ENCODE measurements at regions not wholly inside any gene's neighbourhood (a gene's known extent, or its start where the extent isn't known, plus 50 kb on each side); places are given as distances from the start of the nearest gene placed in this dataset.

DNA sequence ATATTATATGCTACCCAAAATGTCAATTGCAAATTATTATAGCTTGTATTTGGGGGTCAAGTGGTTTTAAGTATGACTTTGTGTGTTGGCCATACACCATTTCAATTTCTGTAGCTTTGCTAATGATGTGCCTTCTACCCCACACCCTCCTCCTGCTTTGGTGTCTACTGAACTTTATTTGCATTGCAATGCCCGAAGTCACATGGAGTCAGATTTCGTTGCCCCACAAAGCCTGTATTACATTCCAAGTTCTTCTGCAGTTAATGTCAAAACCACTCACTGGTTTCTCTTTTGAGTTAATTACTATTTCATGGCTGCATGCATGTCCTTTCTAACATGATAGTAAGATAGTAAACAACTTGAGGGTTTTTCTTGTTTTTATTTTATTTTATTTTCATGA lies 528.9 kb downstream of the RIT2 start:
- H3K36me3 ChIP-seq (ENCODE audit: low read depth) = no peaks in the 10 kb centered on the region
- H3K27ac ChIP-seq (ENCODE audit: poor library complexity, severe bottlenecking) = no peak overlapping the region
- no peaks in the 10 kb centered on the region for H3K4me1 ChIP-seq (ENCODE audit: insufficient read depth, poor library complexity, severe bottlenecking)
- H3K4me3 ChIP-seq (ENCODE audit: severe bottlenecking) = no peak overlapping the region
- H3K9me3 ChIP-seq (ENCODE audit: severe bottlenecking) = no peaks in the 10 kb centered on the region
- no peaks in the 10 kb centered on the region for H3K27me3 ChIP-seq (ENCODE audit: insufficient read depth, poor library complexity, severe bottlenecking)
- TF ChIP-seq, protein P1, sequence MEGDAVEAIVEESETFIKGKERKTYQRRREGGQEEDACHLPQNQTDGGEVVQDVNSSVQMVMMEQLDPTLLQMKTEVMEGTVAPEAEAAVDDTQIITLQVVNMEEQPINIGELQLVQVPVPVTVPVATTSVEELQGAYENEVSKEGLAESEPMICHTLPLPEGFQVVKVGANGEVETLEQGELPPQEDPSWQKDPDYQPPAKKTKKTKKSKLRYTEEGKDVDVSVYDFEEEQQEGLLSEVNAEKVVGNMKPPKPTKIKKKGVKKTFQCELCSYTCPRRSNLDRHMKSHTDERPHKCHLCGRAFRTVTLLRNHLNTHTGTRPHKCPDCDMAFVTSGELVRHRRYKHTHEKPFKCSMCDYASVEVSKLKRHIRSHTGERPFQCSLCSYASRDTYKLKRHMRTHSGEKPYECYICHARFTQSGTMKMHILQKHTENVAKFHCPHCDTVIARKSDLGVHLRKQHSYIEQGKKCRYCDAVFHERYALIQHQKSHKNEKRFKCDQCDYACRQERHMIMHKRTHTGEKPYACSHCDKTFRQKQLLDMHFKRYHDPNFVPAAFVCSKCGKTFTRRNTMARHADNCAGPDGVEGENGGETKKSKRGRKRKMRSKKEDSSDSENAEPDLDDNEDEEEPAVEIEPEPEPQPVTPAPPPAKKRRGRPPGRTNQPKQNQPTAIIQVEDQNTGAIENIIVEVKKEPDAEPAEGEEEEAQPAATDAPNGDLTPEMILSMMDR (IDR thresholded peaks at IDR 0.05; ENCODE audit: poor library complexity, severe bottlenecking) = no peak
- no peak for DNase-seq (ENCODE audit: low spot score)
- ATAC-seq (ENCODE audit: low read depth) = no peak

DNA sequence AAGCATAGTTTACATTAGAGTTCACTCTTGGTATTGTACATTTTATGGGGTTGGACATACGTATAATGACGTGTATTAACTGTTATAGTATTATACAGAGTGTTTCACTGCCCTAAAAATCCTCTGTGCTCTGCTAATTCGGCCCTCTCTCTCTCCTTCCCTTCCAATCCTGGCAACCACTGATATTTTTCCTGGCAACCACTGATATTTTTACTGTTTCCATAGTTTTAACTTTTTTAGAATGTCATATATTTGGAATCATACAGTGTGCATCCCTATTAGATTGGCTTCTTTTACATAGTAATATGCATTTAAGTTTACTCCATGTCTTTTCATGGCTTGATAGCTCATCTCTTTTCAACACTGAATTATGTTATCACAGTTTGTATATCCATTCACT lies 526.7 kb downstream of the RIT2 start:
- ATAC-seq (ENCODE audit: low read depth) (no peak), DNase-seq (ENCODE audit: low spot score) (no peak)
- Histone ChIP-seq H3K27me3 (ENCODE audit: insufficient read depth, poor library complexity, severe bottlenecking) (no peaks in the 10 kb centered on the region), H3K27ac (ENCODE audit: poor library complexity, severe bottlenecking) (no peak overlapping the region), H3K36me3 (ENCODE audit: low read depth) (no peaks in the 10 kb centered on the region), H3K9me3 (ENCODE audit: severe bottlenecking) (no peaks in the 10 kb centered on the region), H3K4me3 (ENCODE audit: severe bottlenecking) (no peak overlapping the region), H3K4me1 (ENCODE audit: insufficient read depth, poor library complexity, severe bottlenecking) (no peaks in the 10 kb centered on the region)
- TF ChIP-seq, protein P1 (IDR thresholded peaks at IDR 0.05; ENCODE audit: poor library complexity, severe bottlenecking) = no peak

- no peak overlapping the region for H3K4me3 ChIP-seq (ENCODE audit: severe bottlenecking)
- no peaks in the 10 kb centered on the region for H3K36me3 ChIP-seq (ENCODE audit: low read depth)
- no peak for ATAC-seq (ENCODE audit: low read depth)
- no peak for DNase-seq (ENCODE audit: low spot score)
- H3K9me3 ChIP-seq (ENCODE audit: severe bottlenecking) = no peaks in the 10 kb centered on the region
- TF ChIP-seq, protein P1 (IDR thresholded peaks at IDR 0.05; ENCODE audit: poor library complexity, severe bottlenecking) = no peak
- H3K27ac ChIP-seq (ENCODE audit: poor library complexity, severe bottlenecking) = no peak overlapping the region
- H3K27me3 ChIP-seq (ENCODE audit: insufficient read depth, poor library complexity, severe bottlenecking) = no peaks in the 10 kb centered on the region
- no peaks in the 10 kb centered on the region for H3K4me1 ChIP-seq (ENCODE audit: insufficient read depth, poor library complexity, severe bottlenecking)
Measured at GRCh38 chr18:42604820-42605219, 510.7 kb downstream of the RIT2 start.

DNA sequence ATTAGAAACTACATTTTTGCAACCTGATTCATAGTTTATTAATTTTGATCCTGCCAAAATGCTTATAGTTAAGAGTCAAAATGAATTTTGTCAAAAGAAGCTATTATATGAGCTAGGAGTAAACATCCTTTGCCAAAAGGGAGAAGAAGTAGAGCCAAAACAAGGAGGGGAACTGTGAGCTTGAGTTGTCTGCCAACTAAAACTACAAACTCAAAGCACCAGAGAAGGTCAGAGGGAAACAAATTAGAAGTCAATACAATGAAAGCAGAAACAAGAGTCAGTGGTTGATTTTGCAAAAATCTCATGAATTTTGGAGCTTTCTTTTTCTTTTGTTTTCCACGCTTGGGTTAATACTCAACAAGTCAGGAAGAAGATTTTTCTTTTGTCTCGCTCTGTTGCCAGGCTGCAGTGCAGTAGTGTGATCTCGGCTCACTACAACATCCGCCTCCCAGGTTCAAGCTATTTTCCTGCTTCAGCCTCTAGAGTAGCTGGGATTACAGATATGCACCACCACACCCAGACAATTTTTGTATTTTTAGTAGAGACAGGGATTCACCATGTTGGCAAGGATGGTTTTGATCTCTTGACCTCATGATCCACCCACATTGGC lies 508.5 kb downstream of the RIT2 start:
- DNase-seq (ENCODE audit: low spot score) (no peak), ATAC-seq (ENCODE audit: low read depth) (no peak)
- Histone ChIP-seq H3K4me1 (ENCODE audit: insufficient read depth, poor library complexity, severe bottlenecking) (no peaks in the 10 kb centered on the region), H3K27me3 (ENCODE audit: insufficient read depth, poor library complexity, severe bottlenecking) (no peaks in the 10 kb centered on the region), H3K9me3 (ENCODE audit: severe bottlenecking) (no peaks in the 10 kb centered on the region), H3K4me3 (ENCODE audit: severe bottlenecking) (no peak overlapping the region), H3K27ac (ENCODE audit: poor library complexity, severe bottlenecking) (no peak overlapping the region), H3K36me3 (ENCODE audit: low read depth) (no peaks in the 10 kb centered on the region)
- TF ChIP-seq, protein P1 (IDR thresholded peaks at IDR 0.05; ENCODE audit: poor library complexity, severe bottlenecking) = no peak

DNA sequence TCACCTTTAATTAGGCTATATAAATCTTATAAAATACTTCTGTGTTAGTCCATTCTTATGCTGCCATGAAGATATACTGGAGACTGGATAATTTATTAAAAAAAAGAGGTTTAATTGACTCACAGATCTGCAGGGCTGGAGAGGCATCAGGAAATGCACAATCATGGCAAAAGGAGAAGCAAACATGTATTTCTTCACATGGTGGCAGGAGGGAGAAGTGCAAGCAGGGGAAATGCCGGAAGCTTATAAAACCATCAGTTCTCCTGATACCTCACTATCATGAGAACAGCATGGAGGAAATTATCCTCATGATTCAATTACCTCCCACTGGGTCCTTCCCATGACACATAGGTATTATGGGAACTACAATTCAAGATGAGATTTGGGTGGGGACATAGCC lies 504.4 kb downstream of the RIT2 start:
- no peak overlapping the region for H3K27ac ChIP-seq (ENCODE audit: poor library complexity, severe bottlenecking)
- TF ChIP-seq, protein P1 (IDR thresholded peaks at IDR 0.05; ENCODE audit: poor library complexity, severe bottlenecking) = no peak
- ATAC-seq (ENCODE audit: low read depth) (no peak), DNase-seq (ENCODE audit: low spot score) (no peak)
- no peak overlapping the region for H3K4me3 ChIP-seq (ENCODE audit: severe bottlenecking)
- no peaks in the 10 kb centered on the region for H3K9me3 ChIP-seq (ENCODE audit: severe bottlenecking)
- no peaks in the 10 kb centered on the region for H3K27me3 ChIP-seq (ENCODE audit: insufficient read depth, poor library complexity, severe bottlenecking)
- no peaks in the 10 kb centered on the region for H3K36me3 ChIP-seq (ENCODE audit: low read depth)
- H3K4me1 ChIP-seq (ENCODE audit: insufficient read depth, poor library complexity, severe bottlenecking) = no peaks in the 10 kb centered on the region
